ENCODE measurements at regions not wholly inside any gene's neighbourhood (a gene's known extent, or its start where the extent isn't known, plus 50 kb on each side); places are given as distances from the start of the nearest gene placed in this dataset.

DNA sequence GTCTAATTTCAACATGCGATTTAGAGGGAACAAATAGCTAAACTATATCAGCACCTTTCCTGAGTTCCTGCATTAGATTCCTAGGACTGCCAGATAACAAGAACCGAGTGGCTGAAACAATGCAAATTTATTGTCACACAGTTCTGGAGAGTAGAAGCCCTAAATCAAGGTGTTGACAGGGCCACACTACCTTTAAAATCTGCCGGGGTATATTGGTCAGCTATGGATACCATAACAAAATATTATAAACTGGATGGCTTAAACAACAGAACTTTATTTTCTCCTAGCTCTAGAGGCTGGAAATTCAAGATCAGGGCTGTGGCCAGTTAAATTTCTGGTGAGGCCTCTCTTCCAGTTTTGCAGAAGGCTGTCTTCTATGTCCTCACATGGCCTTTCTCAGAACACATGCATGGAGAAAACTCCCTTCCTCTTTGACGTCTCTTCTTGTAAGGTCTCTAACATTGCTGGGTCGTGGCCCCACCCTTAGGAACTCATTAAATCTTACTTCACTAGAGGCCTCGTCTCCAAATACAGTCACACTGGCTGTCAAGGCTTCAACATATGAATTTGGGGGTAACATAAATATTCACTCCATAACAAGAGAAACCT is 144.3 kb downstream of the FCRL5 start:
- Histone ChIP-seq H3K4me3 (no peak overlapping the region), H4K20me1 (replicated peaks; ENCODE audit: insufficient read depth) (no peaks in the 10 kb centered on the region), H3K4me1 (ENCODE audit: insufficient read depth) (no peaks in the 10 kb centered on the region; the same call in 1 of the 2 replicates), H2AFZ (no peak overlapping the region), H3K27ac (ENCODE audit: low read depth) (no peak overlapping the region), H3F3A (replicated peaks; ENCODE audit: low read depth) (no peaks in the 10 kb centered on the region), H3K9me2 (ENCODE audit: insufficient read depth) (0 out of 2 replicates have a peak, but pooled peaks cover 3% of the 10 kb centered on the region), H3K27me3 (ENCODE audit: insufficient read depth) (no peaks in the 10 kb centered on the region), H3K4me2 (no peak overlapping the region), H3K36me3 (ENCODE audit: insufficient read depth) (no peaks in the 10 kb centered on the region), H3K79me2 (replicated peaks; ENCODE audit: insufficient read depth) (no peaks in the 10 kb centered on the region)
- no peak for ATAC-seq
- no peak for TF ChIP-seq STAT1 (IDR thresholded peaks at IDR 0.05; ENCODE audit: unreplicated experiment)
- no peak for TF ChIP-seq ZNF114 (CRISPR knock-in tag; IDR thresholded peaks at IDR 0.05)
- TF ChIP-seq, protein P1, sequence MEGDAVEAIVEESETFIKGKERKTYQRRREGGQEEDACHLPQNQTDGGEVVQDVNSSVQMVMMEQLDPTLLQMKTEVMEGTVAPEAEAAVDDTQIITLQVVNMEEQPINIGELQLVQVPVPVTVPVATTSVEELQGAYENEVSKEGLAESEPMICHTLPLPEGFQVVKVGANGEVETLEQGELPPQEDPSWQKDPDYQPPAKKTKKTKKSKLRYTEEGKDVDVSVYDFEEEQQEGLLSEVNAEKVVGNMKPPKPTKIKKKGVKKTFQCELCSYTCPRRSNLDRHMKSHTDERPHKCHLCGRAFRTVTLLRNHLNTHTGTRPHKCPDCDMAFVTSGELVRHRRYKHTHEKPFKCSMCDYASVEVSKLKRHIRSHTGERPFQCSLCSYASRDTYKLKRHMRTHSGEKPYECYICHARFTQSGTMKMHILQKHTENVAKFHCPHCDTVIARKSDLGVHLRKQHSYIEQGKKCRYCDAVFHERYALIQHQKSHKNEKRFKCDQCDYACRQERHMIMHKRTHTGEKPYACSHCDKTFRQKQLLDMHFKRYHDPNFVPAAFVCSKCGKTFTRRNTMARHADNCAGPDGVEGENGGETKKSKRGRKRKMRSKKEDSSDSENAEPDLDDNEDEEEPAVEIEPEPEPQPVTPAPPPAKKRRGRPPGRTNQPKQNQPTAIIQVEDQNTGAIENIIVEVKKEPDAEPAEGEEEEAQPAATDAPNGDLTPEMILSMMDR (conservative IDR thresholded peaks at IDR 0.05; ENCODE audit: low read depth in 2 of 2) = no peak
- TF ChIP-seq, protein P2, sequence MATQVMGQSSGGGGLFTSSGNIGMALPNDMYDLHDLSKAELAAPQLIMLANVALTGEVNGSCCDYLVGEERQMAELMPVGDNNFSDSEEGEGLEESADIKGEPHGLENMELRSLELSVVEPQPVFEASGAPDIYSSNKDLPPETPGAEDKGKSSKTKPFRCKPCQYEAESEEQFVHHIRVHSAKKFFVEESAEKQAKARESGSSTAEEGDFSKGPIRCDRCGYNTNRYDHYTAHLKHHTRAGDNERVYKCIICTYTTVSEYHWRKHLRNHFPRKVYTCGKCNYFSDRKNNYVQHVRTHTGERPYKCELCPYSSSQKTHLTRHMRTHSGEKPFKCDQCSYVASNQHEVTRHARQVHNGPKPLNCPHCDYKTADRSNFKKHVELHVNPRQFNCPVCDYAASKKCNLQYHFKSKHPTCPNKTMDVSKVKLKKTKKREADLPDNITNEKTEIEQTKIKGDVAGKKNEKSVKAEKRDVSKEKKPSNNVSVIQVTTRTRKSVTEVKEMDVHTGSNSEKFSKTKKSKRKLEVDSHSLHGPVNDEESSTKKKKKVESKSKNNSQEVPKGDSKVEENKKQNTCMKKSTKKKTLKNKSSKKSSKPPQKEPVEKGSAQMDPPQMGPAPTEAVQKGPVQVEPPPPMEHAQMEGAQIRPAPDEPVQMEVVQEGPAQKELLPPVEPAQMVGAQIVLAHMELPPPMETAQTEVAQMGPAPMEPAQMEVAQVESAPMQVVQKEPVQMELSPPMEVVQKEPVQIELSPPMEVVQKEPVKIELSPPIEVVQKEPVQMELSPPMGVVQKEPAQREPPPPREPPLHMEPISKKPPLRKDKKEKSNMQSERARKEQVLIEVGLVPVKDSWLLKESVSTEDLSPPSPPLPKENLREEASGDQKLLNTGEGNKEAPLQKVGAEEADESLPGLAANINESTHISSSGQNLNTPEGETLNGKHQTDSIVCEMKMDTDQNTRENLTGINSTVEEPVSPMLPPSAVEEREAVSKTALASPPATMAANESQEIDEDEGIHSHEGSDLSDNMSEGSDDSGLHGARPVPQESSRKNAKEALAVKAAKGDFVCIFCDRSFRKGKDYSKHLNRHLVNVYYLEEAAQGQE (IDR thresholded peaks at IDR 0.05; ENCODE audit: unreplicated experiment) = no peak
- no peak for TF ChIP-seq ZNF331 (CRISPR knock-in tag; IDR thresholded peaks at IDR 0.05; ENCODE audit: low read depth)
- TF ChIP-seq EZH2 (IDR thresholded peaks at IDR 0.05; ENCODE audit: low read depth, unreplicated experiment) = no peak
- TF ChIP-seq, protein P3, sequence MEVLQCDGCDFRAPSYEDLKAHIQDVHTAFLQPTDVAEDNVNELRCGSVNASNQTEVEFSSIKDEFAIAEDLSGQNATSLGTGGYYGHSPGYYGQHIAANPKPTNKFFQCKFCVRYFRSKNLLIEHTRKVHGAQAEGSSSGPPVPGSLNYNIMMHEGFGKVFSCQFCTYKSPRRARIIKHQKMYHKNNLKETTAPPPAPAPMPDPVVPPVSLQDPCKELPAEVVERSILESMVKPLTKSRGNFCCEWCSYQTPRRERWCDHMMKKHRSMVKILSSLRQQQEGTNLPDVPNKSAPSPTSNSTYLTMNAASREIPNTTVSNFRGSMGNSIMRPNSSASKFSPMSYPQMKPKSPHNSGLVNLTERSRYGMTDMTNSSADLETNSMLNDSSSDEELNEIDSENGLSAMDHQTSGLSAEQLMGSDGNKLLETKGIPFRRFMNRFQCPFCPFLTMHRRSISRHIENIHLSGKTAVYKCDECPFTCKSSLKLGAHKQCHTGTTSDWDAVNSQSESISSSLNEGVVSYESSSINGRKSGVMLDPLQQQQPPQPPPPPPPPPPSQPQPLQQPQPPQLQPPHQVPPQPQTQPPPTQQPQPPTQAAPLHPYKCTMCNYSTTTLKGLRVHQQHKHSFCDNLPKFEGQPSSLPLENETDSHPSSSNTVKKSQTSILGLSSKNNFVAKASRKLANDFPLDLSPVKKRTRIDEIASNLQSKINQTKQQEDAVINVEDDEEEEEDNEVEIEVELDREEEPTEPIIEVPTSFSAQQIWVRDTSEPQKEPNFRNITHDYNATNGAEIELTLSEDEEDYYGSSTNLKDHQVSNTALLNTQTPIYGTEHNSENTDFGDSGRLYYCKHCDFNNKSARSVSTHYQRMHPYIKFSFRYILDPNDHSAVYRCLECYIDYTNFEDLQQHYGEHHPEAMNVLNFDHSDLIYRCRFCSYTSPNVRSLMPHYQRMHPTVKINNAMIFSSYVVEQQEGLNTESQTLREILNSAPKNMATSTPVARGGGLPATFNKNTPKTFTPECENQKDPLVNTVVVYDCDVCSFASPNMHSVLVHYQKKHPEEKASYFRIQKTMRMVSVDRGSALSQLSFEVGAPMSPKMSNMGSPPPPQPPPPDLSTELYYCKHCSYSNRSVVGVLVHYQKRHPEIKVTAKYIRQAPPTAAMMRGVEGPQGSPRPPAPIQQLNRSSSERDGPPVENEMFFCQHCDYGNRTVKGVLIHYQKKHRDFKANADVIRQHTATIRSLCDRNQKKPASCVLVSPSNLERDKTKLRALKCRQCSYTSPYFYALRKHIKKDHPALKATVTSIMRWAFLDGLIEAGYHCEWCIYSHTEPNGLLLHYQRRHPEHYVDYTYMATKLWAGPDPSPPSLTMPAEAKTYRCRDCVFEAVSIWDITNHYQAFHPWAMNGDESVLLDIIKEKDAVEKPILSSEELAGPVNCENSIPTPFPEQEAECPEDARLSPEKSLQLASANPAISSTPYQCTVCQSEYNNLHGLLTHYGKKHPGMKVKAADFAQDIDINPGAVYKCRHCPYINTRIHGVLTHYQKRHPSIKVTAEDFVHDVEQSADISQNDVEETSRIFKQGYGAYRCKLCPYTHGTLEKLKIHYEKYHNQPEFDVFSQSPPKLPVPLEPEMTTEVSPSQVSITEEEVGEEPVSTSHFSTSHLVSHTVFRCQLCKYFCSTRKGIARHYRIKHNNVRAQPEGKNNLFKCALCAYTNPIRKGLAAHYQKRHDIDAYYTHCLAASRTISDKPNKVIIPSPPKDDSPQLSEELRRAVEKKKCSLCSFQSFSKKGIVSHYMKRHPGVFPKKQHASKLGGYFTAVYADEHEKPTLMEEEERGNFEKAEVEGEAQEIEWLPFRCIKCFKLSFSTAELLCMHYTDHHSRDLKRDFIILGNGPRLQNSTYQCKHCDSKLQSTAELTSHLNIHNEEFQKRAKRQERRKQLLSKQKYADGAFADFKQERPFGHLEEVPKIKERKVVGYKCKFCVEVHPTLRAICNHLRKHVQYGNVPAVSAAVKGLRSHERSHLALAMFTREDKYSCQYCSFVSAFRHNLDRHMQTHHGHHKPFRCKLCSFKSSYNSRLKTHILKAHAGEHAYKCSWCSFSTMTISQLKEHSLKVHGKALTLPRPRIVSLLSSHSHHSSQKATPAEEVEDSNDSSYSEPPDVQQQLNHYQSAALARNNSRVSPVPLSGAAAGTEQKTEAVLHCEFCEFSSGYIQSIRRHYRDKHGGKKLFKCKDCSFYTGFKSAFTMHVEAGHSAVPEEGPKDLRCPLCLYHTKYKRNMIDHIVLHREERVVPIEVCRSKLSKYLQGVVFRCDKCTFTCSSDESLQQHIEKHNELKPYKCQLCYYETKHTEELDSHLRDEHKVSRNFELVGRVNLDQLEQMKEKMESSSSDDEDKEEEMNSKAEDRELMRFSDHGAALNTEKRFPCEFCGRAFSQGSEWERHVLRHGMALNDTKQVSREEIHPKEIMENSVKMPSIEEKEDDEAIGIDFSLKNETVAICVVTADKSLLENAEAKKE (CRISPR knock-in tag; IDR thresholded peaks at IDR 0.05) = no peak
- TF ChIP-seq CREB1 (CRISPR knock-in tag; IDR thresholded peaks at IDR 0.05; ENCODE audit: low read depth) = no peak
- no peak for TF ChIP-seq NANOG (IDR thresholded peaks at IDR 0.05; ENCODE audit: borderline replicate concordance)
- TF ChIP-seq EZH2phosphoT487 (IDR thresholded peaks at IDR 0.05; ENCODE audit: unreplicated experiment) = no peak
- no peak for TF ChIP-seq POLR2AphosphoS5 (IDR thresholded peaks at IDR 0.05; ENCODE audit: low read depth)
- TF ChIP-seq JUNB (IDR thresholded peaks at IDR 0.05; ENCODE audit: unreplicated experiment) = no peak
- Mint-ChIP-seq H3K27ac (no peak overlapping the region), H3K4me3 (no peak overlapping the region), H3K4me1 (peaks cover 11% of the 10 kb centered on the region), H3K27me3 (ENCODE audit: insufficient read depth, low read depth, poor library complexity) (peaks cover 4% of the 10 kb centered on the region), H3K9me3 (no peaks in the 10 kb centered on the region; the same call in 2 of the 3 replicates), H3K36me3 (ENCODE audit: low read depth) (no peaks in the 10 kb centered on the region)
- no peak for DNase-seq (ENCODE audit: low spot score)
